Prostate gland (tissue), 2 donors: ENCODE measurements at regions not wholly inside any gene's neighbourhood (a gene's known extent, or its start where the extent isn't known, plus 50 kb on each side); places are given as distances from the start of the nearest gene placed in this dataset.

Experiments
- CTCF ChIP-seq, 4 experiments: fragments of 200-600 bp in 2 of 4; fragments of 450-650 bp in 2 of 4; sonication (generic) in 2 of 4; IDR thresholded peaks; 1 replicate in 3 of 4; 2 replicates in 1 of 4; pipeline ENCODE4 v1.5.1; 2016 to 2019; ENCODE audit warnings: antibody characterized with exemption in 4 of 4, mild to moderate bottlenecking in 2 of 4, moderate library complexity in 2 of 4
- POLR2A ChIP-seq: fragments of 450-650 bp; IDR thresholded peaks from one replicate; pipeline ENCODE4 v1.6.1; 2016; ENCODE audit warnings: antibody characterized with exemption, mild to moderate bottlenecking
- POLR2AphosphoS5 ChIP-seq: sonication (generic); formaldehyde crosslinking; IDR thresholded peaks from one replicate; pipeline ENCODE4 v1.6.1; 2017; ENCODE audit warnings: antibody characterized with exemption

- TF ChIP-seq POLR2AphosphoS5 = no peak
- no peak for TF ChIP-seq CTCF (IDR thresholded peaks at IDR 0.05)
- TF ChIP-seq POLR2A = no peak
Observed at GRCh38 chr20:39468703-39469102, 506.6 kb downstream of the DHX35 start.
